IMR-90 (cell line): ENCODE measurements at regions not wholly inside any gene's neighbourhood (a gene's known extent, or its start where the extent isn't known, plus 50 kb on each side); places are given as distances from the start of the nearest gene placed in this dataset.
"Not testable (repeated sequence)": the region's sequence is repeated elsewhere in the genome, so short reads cannot be mapped to it uniquely, and the experiment has no call there.

ENCODE experiments used
- ATAC-seq: fragments of 200-7000 bp; cut with Tn5 transposase; 2 replicates; pipeline ENCODE4 v1.9.1; 2020; ENCODE audit warnings: low read depth, mild to moderate bottlenecking, moderate library complexity
- BruUV-seq: library from RNA; stranded (reverse); fragments of 400-500 nt; replicated peaks from 2 replicates; lab custom pipeline; 2021; lab: Mats Ljungman, UMichigan
- CTCF ChIA-PET: fragments of 300-600 bp; formaldehyde crosslinking; extraction: SDS; loops from one replicate; lab custom pipeline; 2021; ENCODE audit warnings: antibody characterized with exemption; lab: Yijun Ruan, JAX
- POLR2A ChIA-PET: fragments of 300-600 bp; sonication (Branson Sonifier 250); formaldehyde crosslinking; loops from one replicate; lab custom pipeline; 2022; ENCODE audit warnings: antibody characterized with exemption; ENCODE audit not compliant: unreplicated experiment; lab: Charles Lee
- DNase-seq: peaks from one replicate; pipeline ENCODE4 v3.0.0; 2013
- H2AFZ ChIP-seq: replicated peaks from 2 replicates; pipeline ENCODE3; 2013; ENCODE audit warnings: low read length, mild to moderate bottlenecking; ENCODE audit not compliant: poor library complexity
- H2AK5ac ChIP-seq: 2 replicates; pipeline ENCODE4 v1.6.1; 2013; ENCODE audit warnings: low read depth, low read length, inconsistent platforms
- H2AK9ac ChIP-seq: replicated peaks from 2 replicates; pipeline ENCODE3; 2013; ENCODE audit warnings: mild to moderate bottlenecking, low read depth, low read length, moderate library complexity; ENCODE audit not compliant: poor library complexity
- H2BK120ac ChIP-seq: 2 replicates; pipeline ENCODE4 v1.6.1; 2013; ENCODE audit warnings: low read depth, low read length, inconsistent platforms
- H2BK15ac ChIP-seq: 3 replicates; pipeline ENCODE4 v1.6.1; 2013; ENCODE audit warnings: low read depth, low read length, inconsistent platforms
- H2BK20ac ChIP-seq: 2 replicates; pipeline ENCODE4 v1.6.1; 2013; ENCODE audit warnings: low read depth, mild to moderate bottlenecking, inconsistent platforms, low read length, moderate library complexity
- H2BK5ac ChIP-seq: 2 replicates; pipeline ENCODE4 v1.6.1; 2013; ENCODE audit warnings: mild to moderate bottlenecking, low read depth, low read length, inconsistent platforms; ENCODE audit not compliant: poor library complexity, severe bottlenecking
- H3K14ac ChIP-seq: replicated peaks from 2 replicates; pipeline ENCODE4 v1.6.1; 2013; ENCODE audit warnings: low read depth, low read length, inconsistent platforms
- H3K18ac ChIP-seq: 2 replicates; pipeline ENCODE4 v1.6.1; 2013; ENCODE audit warnings: low read depth, low read length, control low read depth
- H3K23ac ChIP-seq: 2 replicates; pipeline ENCODE4 v1.6.1; 2013; ENCODE audit warnings: low read depth, low read length, inconsistent platforms
- H3K27ac ChIP-seq: 2 replicates; pipeline ENCODE4 v1.5.1; 2013; ENCODE audit warnings: mild to moderate bottlenecking, control low read depth, low read length; ENCODE audit not compliant: insufficient read depth
- H3K27me3 ChIP-seq: 2 replicates; pipeline ENCODE4 v1.6.1; 2013; ENCODE audit warnings: low read length; ENCODE audit not compliant: control insufficient read depth, insufficient read depth
- H3K36me3 ChIP-seq: 2 replicates; pipeline ENCODE4 v1.6.1; 2013; ENCODE audit warnings: low read length, mixed read lengths; ENCODE audit not compliant: control insufficient read depth, insufficient read depth
- H3K4ac ChIP-seq: 2 replicates; pipeline ENCODE4 v1.6.1; 2013; ENCODE audit warnings: low read depth, low read length, inconsistent platforms
- H3K4me1 ChIP-seq: 2 replicates; pipeline ENCODE4 v1.6.1; 2013; ENCODE audit warnings: low read length, mixed read lengths; ENCODE audit not compliant: control insufficient read depth, insufficient read depth
- H3K4me2 ChIP-seq: 2 replicates; pipeline ENCODE4 v1.6.1; 2013; ENCODE audit warnings: low read depth, mild to moderate bottlenecking, control low read depth, low read length, moderate library complexity
- H3K4me3 ChIP-seq: 2 replicates; pipeline ENCODE4 v1.5.1; 2013; ENCODE audit warnings: low read depth, mild to moderate bottlenecking, control low read depth, low read length, moderate library complexity; ENCODE audit not compliant: insufficient read depth
- H3K56ac ChIP-seq: 2 replicates; pipeline ENCODE4 v1.6.1; 2013; ENCODE audit warnings: low read length, inconsistent platforms; ENCODE audit not compliant: insufficient read depth; ENCODE audit errors: extremely low read depth
- H3K79me1 ChIP-seq, 2 experiments: 2 replicates each; pipeline ENCODE4 v1.6.1; 2013; ENCODE audit warnings: low read length in 2 of 2, inconsistent platforms in 1 of 2, low read depth in 1 of 2
- H3K9ac ChIP-seq: 2 replicates; pipeline ENCODE4 v1.6.1; 2013; ENCODE audit warnings: low read depth, low read length, control low read depth
- H3K9me1 ChIP-seq: 2 replicates; pipeline ENCODE4 v1.6.1; 2013; ENCODE audit warnings: low read length, inconsistent platforms; ENCODE audit not compliant: insufficient read depth
- H3K9me3 ChIP-seq: 2 replicates; pipeline ENCODE4 v1.6.1; 2013; ENCODE audit warnings: low read length; ENCODE audit not compliant: control insufficient read depth, insufficient read depth
- H4K20me1 ChIP-seq: 2 replicates; pipeline ENCODE4 v1.6.1; 2013; ENCODE audit warnings: low read length, inconsistent platforms; ENCODE audit not compliant: insufficient read depth
- H4K5ac ChIP-seq: 2 replicates; pipeline ENCODE4 v1.6.1; 2013; ENCODE audit warnings: mild to moderate bottlenecking, low read depth, low read length, control low read depth
- H4K8ac ChIP-seq, 2 experiments: 2 replicates each; pipeline ENCODE4 v1.6.1; 2013; ENCODE audit warnings: low read depth in 2 of 2, low read length in 2 of 2, control low read depth in 1 of 2, inconsistent platforms in 1 of 2
- H4K91ac ChIP-seq: 2 replicates; pipeline ENCODE4 v1.6.1; 2013; ENCODE audit warnings: low read depth, low read length, inconsistent platforms; ENCODE audit not compliant: insufficient read depth
- WGBS, 2 experiments: methylation state at CpG; one replicate each; pipeline versions ENCODE4 v1.1.5 to v1.1.7; 2013; ENCODE audit warnings: missing lambda C conversion rate in 2 of 2; ENCODE audit not compliant: insufficient read length in 1 of 2; ENCODE audit errors: extremely low coverage in 2 of 2; 5-methylcytosine and 5-hydroxymethylcytosine counted together
- dilution Hi-C: fragments of 300-500 bp; cut with HindIII; formaldehyde crosslinking; loops from one replicate; pipeline ENCODE4 v1.14.3; 2018; ENCODE audit warnings: low sequenced_read_pairs; ENCODE audit not compliant: unreplicated experiment
- in situ Hi-C: fragments of 300-500 bp; cut with MboI; formaldehyde crosslinking; loops from 3 replicates; pipeline ENCODE4 v1.14.3; 2019; ENCODE audit warnings: low sequenced_read_pairs, inconsistent platforms, mixed read lengths
- intact Hi-C: fragments of 100-400 bp; cut with micrococcal nuclease; formaldehyde crosslinking; loops from 2 replicates; pipeline ENCODE4 v1.10.0; 2022

DNA sequence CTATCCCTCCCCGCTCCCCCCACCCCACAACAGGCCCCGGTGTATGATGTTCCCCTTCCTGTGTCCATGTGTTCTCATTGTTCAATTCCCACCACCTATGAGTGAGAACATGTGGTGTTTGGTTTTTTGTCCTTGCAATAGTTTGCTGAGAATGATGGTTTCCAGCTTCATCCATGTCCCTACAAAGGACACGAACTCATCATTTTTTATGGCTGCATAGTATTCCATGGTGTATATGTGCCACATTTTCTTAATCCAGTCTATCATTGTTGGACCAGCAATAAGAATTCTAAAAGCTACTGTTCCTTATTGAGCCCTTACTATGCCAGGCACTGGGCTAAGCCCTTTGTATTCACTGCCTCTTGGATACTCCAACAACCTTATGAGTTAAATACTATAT, 411.2 kb downstream of the MED13L start:
- POLR2A ChIA-PET, H3K27me3 ChIP-seq, H3K4me1 ChIP-seq, H2BK20ac ChIP-seq, ATAC-seq, H3K56ac ChIP-seq, H2AFZ ChIP-seq, H3K4me3 ChIP-seq, H2AK5ac ChIP-seq, DNase-seq, H3K9ac ChIP-seq, H2BK120ac ChIP-seq, CTCF ChIA-PET, H4K91ac ChIP-seq, H2AK9ac ChIP-seq, H4K5ac ChIP-seq, H3K27ac ChIP-seq, H3K9me1 ChIP-seq, BruUV-seq, H2BK15ac ChIP-seq, H2BK5ac ChIP-seq, H3K4ac ChIP-seq, in situ Hi-C loops, H3K79me1 ChIP-seq, intact Hi-C loops, H3K14ac ChIP-seq, H3K9me3 ChIP-seq, H4K20me1 ChIP-seq, H4K8ac ChIP-seq, H3K36me3 ChIP-seq, H3K23ac ChIP-seq, H3K18ac ChIP-seq, dilution Hi-C loops, H3K4me2 ChIP-seq: not testable (repeated sequence)
- WGBS, 2 experiments = no CpG with 5 or more reads among the region's 3 CpGs
